GM23338 (cell line): ENCODE measurements at regions not wholly inside any gene's neighbourhood (a gene's known extent, or its start where the extent isn't known, plus 50 kb on each side); places are given as distances from the start of the nearest gene placed in this dataset.

ENCODE experiments used
- ATAC-seq: fragments of 200-7000 bp; cut with Tn5 transposase; 3 replicates; pipeline ENCODE4 v1.9.1; 2020
- DNase-seq: peaks from one replicate; pipeline ENCODE4 v3.0.0-alpha.2; 2015; ENCODE audit warnings: low spot score
- H2AFZ ChIP-seq: fragments of 200-600 bp; sonication (generic); 2 replicates; pipeline ENCODE4 v1.8.0; 2016; ENCODE audit warnings: antibody characterized with exemption, mild to moderate bottlenecking, moderate library complexity
- H3F3A ChIP-seq: fragments of 200-600 bp; sonication (generic); replicated peaks from 2 replicates; pipeline ENCODE4 v1.8.0; 2017; ENCODE audit warnings: antibody characterized with exemption, mixed run types, low read depth
- H3K27ac ChIP-seq: fragments of 200-600 bp; sonication (generic); 2 replicates; pipeline ENCODE4 v1.6.1; 2016; ENCODE audit warnings: low read depth
- H3K27me3 ChIP-seq: fragments of 200-600 bp; sonication (generic); 2 replicates; pipeline ENCODE4 v1.8.0; 2016; ENCODE audit warnings: mild to moderate bottlenecking, mixed run types, moderate library complexity; ENCODE audit not compliant: insufficient read depth
- H3K36me3 ChIP-seq: fragments of 200-600 bp; sonication (generic); 2 replicates; pipeline ENCODE4 v1.8.0; 2016; ENCODE audit warnings: mild to moderate bottlenecking; ENCODE audit not compliant: insufficient read depth
- H3K4me1 ChIP-seq: fragments of 200-600 bp; sonication (generic); 2 replicates; pipeline ENCODE4 v1.8.0; 2016; ENCODE audit warnings: mild to moderate bottlenecking, moderate library complexity; ENCODE audit not compliant: insufficient read depth
- H3K4me2 ChIP-seq: fragments of 200-600 bp; sonication (generic); 2 replicates; pipeline ENCODE4 v1.7.1; 2017; ENCODE audit warnings: mixed run types
- H3K4me3 ChIP-seq: fragments of 200-600 bp; sonication (generic); 2 replicates; pipeline ENCODE4 v1.6.1; 2016; ENCODE audit warnings: mixed run types
- H3K79me2 ChIP-seq: fragments of 200-600 bp; sonication (generic); replicated peaks from 2 replicates; pipeline ENCODE4 v1.8.0; 2017; ENCODE audit warnings: mild to moderate bottlenecking; ENCODE audit not compliant: insufficient read depth
- H3K9me2 ChIP-seq: fragments of 200-600 bp; sonication (generic); 2 replicates; pipeline ENCODE4 v1.8.0; 2017; ENCODE audit not compliant: insufficient read depth
- H4K20me1 ChIP-seq: fragments of 200-600 bp; sonication (generic); replicated peaks from 2 replicates; pipeline ENCODE4 v1.8.0; 2017; ENCODE audit warnings: mild to moderate bottlenecking; ENCODE audit not compliant: insufficient read depth
- H3K27ac Mint-ChIP-seq: 2 replicates; pipeline ENCODE4 v1.8.0; 2020; ENCODE audit warnings: inconsistent platforms, mild to moderate bottlenecking, moderate library complexity, mixed read lengths
- H3K27me3 Mint-ChIP-seq: 3 replicates; pipeline ENCODE4 v1.8.0; 2022; ENCODE audit warnings: low read depth, mild to moderate bottlenecking, moderate library complexity, mixed read lengths, inconsistent platforms; ENCODE audit not compliant: insufficient read depth, poor library complexity
- H3K36me3 Mint-ChIP-seq: 3 replicates; pipeline ENCODE4 v1.8.0; 2021; ENCODE audit warnings: low read depth, mild to moderate bottlenecking, inconsistent platforms, moderate library complexity, mixed read lengths
- H3K4me1 Mint-ChIP-seq: 3 replicates; pipeline ENCODE4 v1.8.0; 2020; ENCODE audit warnings: mild to moderate bottlenecking, inconsistent platforms, mixed read lengths
- H3K4me3 Mint-ChIP-seq: 3 replicates; pipeline ENCODE4 v1.8.0; 2021; ENCODE audit warnings: moderate library complexity, mild to moderate bottlenecking, inconsistent platforms, mixed read lengths
- H3K9me3 Mint-ChIP-seq: 3 replicates; pipeline ENCODE4 v1.8.0; 2020; ENCODE audit warnings: moderate library complexity, mild to moderate bottlenecking, inconsistent platforms, mixed read lengths
- CREB1 ChIP-seq: fragments of 250-450 bp; sonication (Bioruptor Pico); IDR thresholded peaks from 2 replicates; pipeline ENCODE4 v1.5.0; 2020; ENCODE audit warnings: low read depth, mild to moderate bottlenecking, moderate library complexity
- EZH2 ChIP-seq: fragments of 200-600 bp; sonication (generic); IDR thresholded peaks from one replicate; pipeline ENCODE4 v1.8.0; 2017; ENCODE audit warnings: antibody characterized with exemption, mild to moderate bottlenecking, low read depth; ENCODE audit not compliant: unreplicated experiment
- EZH2phosphoT487 ChIP-seq: fragments of 200-600 bp; sonication (generic); IDR thresholded peaks from one replicate; pipeline ENCODE4 v1.8.1; 2018; ENCODE audit warnings: antibody characterized with exemption; ENCODE audit not compliant: unreplicated experiment
- NANOG ChIP-seq: IDR thresholded peaks from 2 replicates; pipeline ENCODE4 v1.6.1; 2016; ENCODE audit warnings: antibody characterized with exemption, borderline replicate concordance
- POLR2AphosphoS5 ChIP-seq: IDR thresholded peaks from 2 replicates; pipeline ENCODE4 v1.6.1; 2016; ENCODE audit warnings: antibody characterized with exemption, low read depth
- STAT1 ChIP-seq: IDR thresholded peaks from one replicate; pipeline ENCODE4 v1.6.1; 2016; ENCODE audit warnings: antibody characterized with exemption; ENCODE audit not compliant: unreplicated experiment
- ZNF114 ChIP-seq: fragments of 250-450 bp; sonication (Bioruptor Pico); IDR thresholded peaks from 2 replicates; pipeline ENCODE4 v1.5.0; 2020; ENCODE audit warnings: mild to moderate bottlenecking, moderate library complexity
- ZNF331 ChIP-seq: fragments of 250-450 bp; sonication (Bioruptor Pico); IDR thresholded peaks from 2 replicates; pipeline ENCODE4 v1.5.0; 2020; ENCODE audit warnings: low read depth, mild to moderate bottlenecking, moderate library complexity
- TF ChIP-seq, protein P1 (sequence below): IDR thresholded peaks from one replicate; pipeline ENCODE4 v1.6.1; 2018; ENCODE audit warnings: antibody characterized with exemption; ENCODE audit not compliant: unreplicated experiment
- TF ChIP-seq, protein P2 (sequence below): IDR thresholded peaks from 2 replicates; pipeline ENCODE4 v1.6.1; 2016; ENCODE audit warnings: antibody characterized with exemption
- TF ChIP-seq, protein P3 (sequence below), 2 experiments: fragments of 200-600 bp in 1 of 2; sonication (generic) in 1 of 2; conservative IDR thresholded peaks; 2 replicates each; pipeline versions ENCODE4 v1.5.1 to v1.6.1; 2016 to 2017; ENCODE audit warnings: antibody characterized with exemption in 2 of 2, low read depth in 2 of 2, mild to moderate bottlenecking in 2 of 2, moderate library complexity in 1 of 2

- TF ChIP-seq, protein P1, sequence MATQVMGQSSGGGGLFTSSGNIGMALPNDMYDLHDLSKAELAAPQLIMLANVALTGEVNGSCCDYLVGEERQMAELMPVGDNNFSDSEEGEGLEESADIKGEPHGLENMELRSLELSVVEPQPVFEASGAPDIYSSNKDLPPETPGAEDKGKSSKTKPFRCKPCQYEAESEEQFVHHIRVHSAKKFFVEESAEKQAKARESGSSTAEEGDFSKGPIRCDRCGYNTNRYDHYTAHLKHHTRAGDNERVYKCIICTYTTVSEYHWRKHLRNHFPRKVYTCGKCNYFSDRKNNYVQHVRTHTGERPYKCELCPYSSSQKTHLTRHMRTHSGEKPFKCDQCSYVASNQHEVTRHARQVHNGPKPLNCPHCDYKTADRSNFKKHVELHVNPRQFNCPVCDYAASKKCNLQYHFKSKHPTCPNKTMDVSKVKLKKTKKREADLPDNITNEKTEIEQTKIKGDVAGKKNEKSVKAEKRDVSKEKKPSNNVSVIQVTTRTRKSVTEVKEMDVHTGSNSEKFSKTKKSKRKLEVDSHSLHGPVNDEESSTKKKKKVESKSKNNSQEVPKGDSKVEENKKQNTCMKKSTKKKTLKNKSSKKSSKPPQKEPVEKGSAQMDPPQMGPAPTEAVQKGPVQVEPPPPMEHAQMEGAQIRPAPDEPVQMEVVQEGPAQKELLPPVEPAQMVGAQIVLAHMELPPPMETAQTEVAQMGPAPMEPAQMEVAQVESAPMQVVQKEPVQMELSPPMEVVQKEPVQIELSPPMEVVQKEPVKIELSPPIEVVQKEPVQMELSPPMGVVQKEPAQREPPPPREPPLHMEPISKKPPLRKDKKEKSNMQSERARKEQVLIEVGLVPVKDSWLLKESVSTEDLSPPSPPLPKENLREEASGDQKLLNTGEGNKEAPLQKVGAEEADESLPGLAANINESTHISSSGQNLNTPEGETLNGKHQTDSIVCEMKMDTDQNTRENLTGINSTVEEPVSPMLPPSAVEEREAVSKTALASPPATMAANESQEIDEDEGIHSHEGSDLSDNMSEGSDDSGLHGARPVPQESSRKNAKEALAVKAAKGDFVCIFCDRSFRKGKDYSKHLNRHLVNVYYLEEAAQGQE, result no peak
- TF ChIP-seq EZH2phosphoT487 (no peak), EZH2 (no peak), NANOG (no peak), ZNF114 (CRISPR knock-in tag) (no peak), STAT1 (no peak), ZNF331 (no peak)
- TF ChIP-seq, protein P2, sequence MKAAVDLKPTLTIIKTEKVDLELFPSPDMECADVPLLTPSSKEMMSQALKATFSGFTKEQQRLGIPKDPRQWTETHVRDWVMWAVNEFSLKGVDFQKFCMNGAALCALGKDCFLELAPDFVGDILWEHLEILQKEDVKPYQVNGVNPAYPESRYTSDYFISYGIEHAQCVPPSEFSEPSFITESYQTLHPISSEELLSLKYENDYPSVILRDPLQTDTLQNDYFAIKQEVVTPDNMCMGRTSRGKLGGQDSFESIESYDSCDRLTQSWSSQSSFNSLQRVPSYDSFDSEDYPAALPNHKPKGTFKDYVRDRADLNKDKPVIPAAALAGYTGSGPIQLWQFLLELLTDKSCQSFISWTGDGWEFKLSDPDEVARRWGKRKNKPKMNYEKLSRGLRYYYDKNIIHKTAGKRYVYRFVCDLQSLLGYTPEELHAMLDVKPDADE, result no peak
- TF ChIP-seq, protein P3, sequence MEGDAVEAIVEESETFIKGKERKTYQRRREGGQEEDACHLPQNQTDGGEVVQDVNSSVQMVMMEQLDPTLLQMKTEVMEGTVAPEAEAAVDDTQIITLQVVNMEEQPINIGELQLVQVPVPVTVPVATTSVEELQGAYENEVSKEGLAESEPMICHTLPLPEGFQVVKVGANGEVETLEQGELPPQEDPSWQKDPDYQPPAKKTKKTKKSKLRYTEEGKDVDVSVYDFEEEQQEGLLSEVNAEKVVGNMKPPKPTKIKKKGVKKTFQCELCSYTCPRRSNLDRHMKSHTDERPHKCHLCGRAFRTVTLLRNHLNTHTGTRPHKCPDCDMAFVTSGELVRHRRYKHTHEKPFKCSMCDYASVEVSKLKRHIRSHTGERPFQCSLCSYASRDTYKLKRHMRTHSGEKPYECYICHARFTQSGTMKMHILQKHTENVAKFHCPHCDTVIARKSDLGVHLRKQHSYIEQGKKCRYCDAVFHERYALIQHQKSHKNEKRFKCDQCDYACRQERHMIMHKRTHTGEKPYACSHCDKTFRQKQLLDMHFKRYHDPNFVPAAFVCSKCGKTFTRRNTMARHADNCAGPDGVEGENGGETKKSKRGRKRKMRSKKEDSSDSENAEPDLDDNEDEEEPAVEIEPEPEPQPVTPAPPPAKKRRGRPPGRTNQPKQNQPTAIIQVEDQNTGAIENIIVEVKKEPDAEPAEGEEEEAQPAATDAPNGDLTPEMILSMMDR (conservative IDR thresholded peaks at IDR 0.05; ENCODE audit: low read depth in 2 of 2), result no peak
These were observed 445.2 kb downstream of the ZBBX start (continued) for GRCh38 chr3:166934879-166935278.

GRCh38 chr3:166917437-166917836 lies 462.7 kb downstream of the ZBBX start:
- H3K9me3 Mint-ChIP-seq, result peaks cover 15% of the 10 kb centered on the region
- no peak for ATAC-seq
- H3K4me2 ChIP-seq, result no peak overlapping the region

More at GRCh38 chr3:166917437-166917836, 462.7 kb downstream of the ZBBX start:
- H3K27ac ChIP-seq, result no peak overlapping the region
- H4K20me1 ChIP-seq, result no peaks in the 10 kb centered on the region
- peaks cover 24% of the 10 kb centered on the region for H3K9me2 ChIP-seq
- Mint-ChIP-seq H3K27me3 (no peaks in the 10 kb centered on the region), H3K4me3 (no peak overlapping the region), H3K4me1 (no peaks in the 10 kb centered on the region), H3K36me3 (0 out of 3 replicates have a peak, but pooled peaks cover 5% of the 10 kb centered on the region), H3K27ac (no peak overlapping the region)
- TF ChIP-seq, protein P3 (conservative IDR thresholded peaks at IDR 0.05; ENCODE audit: low read depth in 2 of 2), result peak in 1 of 2 experiments; percentile 40; a peak in 1 of 4 replicates
- TF ChIP-seq NANOG (no peak), EZH2 (no peak), ZNF331 (no peak), POLR2AphosphoS5 (no peak), CREB1 (CRISPR knock-in tag) (no peak)
- TF ChIP-seq, protein P2, result no peak
- H3K4me1 ChIP-seq, result no peaks in the 10 kb centered on the region
- no peak overlapping the region; the same call in 1 of the 2 replicates for H2AFZ ChIP-seq
- no peaks in the 10 kb centered on the region for H3K27me3 ChIP-seq
- peak; percentile 6 for DNase-seq
- H3K4me3 ChIP-seq, result no peak overlapping the region
- H3K36me3 ChIP-seq, result no peaks in the 10 kb centered on the region
- no peaks in the 10 kb centered on the region for H3K79me2 ChIP-seq
- H3F3A ChIP-seq, result no peaks in the 10 kb centered on the region
